T-cell (primary cell): ENCODE measurements at regions not wholly inside any gene's neighbourhood (a gene's known extent, or its start where the extent isn't known, plus 50 kb on each side); places are given as distances from the start of the nearest gene placed in this dataset.

Experiments used
- ATAC-seq, 4 experiments: fragments of 200-7000 bp in 3 of 4; fragments of 150-1000 bp in 1 of 4; cut with Tn5 transposase; replicated peaks in 1 of 4; 1 replicate in 3 of 4; 2 replicates in 1 of 4; pipeline ENCODE4 v1.10.0; 2021; ENCODE audit warnings: moderate library complexity in 3 of 4, mild to moderate bottlenecking in 2 of 4, moderate number of reproducible peaks in 1 of 4
- CTCF ChIA-PET, 2 donors: fragments of 300-600 bp; sonication (Branson Sonifier 250); formaldehyde crosslinking; loops; one replicate each; lab custom pipeline; 2022; ENCODE audit warnings: antibody characterized with exemption in 2 of 2; lab: Charles Lee
- POLR2A ChIA-PET, 2 donors: fragments of 300-600 bp; sonication (Branson Sonifier 250); formaldehyde crosslinking; loops; one replicate each; lab custom pipeline; 2022; ENCODE audit warnings: antibody characterized with exemption in 2 of 2; lab: Charles Lee
- DNase-seq, 35 experiments: peaks; one replicate each; pipeline versions ENCODE4 v3.0.0 to v3.0.0-alpha.2; 2013 to 2023
- H3K27ac ChIP-seq: one replicate; pipeline ENCODE4 v1.5.1; 2013; ENCODE audit warnings: low read length
- H3K27me3 ChIP-seq, 2 experiments: replicated peaks in 1 of 2; 1 replicate in 1 of 2; 2 replicates in 1 of 2; pipeline versions ENCODE4 v1.6.1 to v1.7.0; 2013; ENCODE audit warnings: low read length in 1 of 2, mixed read lengths in 1 of 2; ENCODE audit not compliant: control insufficient read depth in 2 of 2, insufficient read depth in 2 of 2; ENCODE audit errors: extremely low read depth in 1 of 2
- H3K36me3 ChIP-seq, 2 donors: 1 replicate in 1 of 2; 2 replicates in 1 of 2; pipeline versions ENCODE4 v1.6.1 to v1.7.0; 2013; ENCODE audit warnings: low read length in 1 of 2; ENCODE audit not compliant: control insufficient read depth in 2 of 2, insufficient read depth in 1 of 2; ENCODE audit errors: extremely low read depth in 1 of 2
- H3K4me1 ChIP-seq, 2 experiments: 1 replicate in 1 of 2; 2 replicates in 1 of 2; pipeline versions ENCODE4 v1.6.1 to v1.7.0; 2013; ENCODE audit warnings: low read length in 2 of 2, mixed read lengths in 1 of 2; ENCODE audit not compliant: insufficient read depth in 2 of 2, control insufficient read depth in 1 of 2; ENCODE audit errors: extremely low read depth in 1 of 2
- H3K4me3 ChIP-seq, 2 donors: 1 replicate in 1 of 2; 2 replicates in 1 of 2; pipeline versions ENCODE4 v1.5.1 to v1.7.0; 2013; ENCODE audit warnings: mild to moderate bottlenecking in 2 of 2, low read length in 1 of 2, moderate library complexity in 1 of 2; ENCODE audit not compliant: control insufficient read depth in 1 of 2; ENCODE audit errors: extremely low read depth in 1 of 2
- H3K9me3 ChIP-seq: 2 replicates; pipeline ENCODE4 v1.7.0; 2013
- H3K27ac Mint-ChIP-seq, 2 donors: one replicate each; pipeline ENCODE4 v1.8.0; 2020 to 2021; ENCODE audit warnings: mild to moderate bottlenecking in 2 of 2, mixed read lengths in 2 of 2
- H3K27me3 Mint-ChIP-seq, 2 donors: one replicate each; pipeline ENCODE4 v1.8.0; 2021 to 2022; ENCODE audit warnings: mixed read lengths in 2 of 2
- H3K36me3 Mint-ChIP-seq: one replicate; pipeline ENCODE4 v1.8.0; 2021; ENCODE audit warnings: mixed read lengths
- H3K4me1 Mint-ChIP-seq, 3 donors: one replicate each; pipeline ENCODE4 v1.8.0; 2020 to 2022; ENCODE audit warnings: mixed read lengths in 3 of 3, mild to moderate bottlenecking in 1 of 3
- H3K4me3 Mint-ChIP-seq, 3 donors: one replicate each; pipeline ENCODE4 v1.8.0; 2020 to 2022; ENCODE audit warnings: mild to moderate bottlenecking in 3 of 3, mixed read lengths in 3 of 3, moderate library complexity in 3 of 3
- H3K9me3 Mint-ChIP-seq, 3 donors: one replicate each; pipeline ENCODE4 v1.8.0; 2020 to 2022; ENCODE audit warnings: mixed read lengths in 3 of 3
- WGBS: methylation state at CpG from one replicate; pipeline ENCODE4 v1.1.5; 2013; ENCODE audit warnings: missing lambda C conversion rate; ENCODE audit not compliant: insufficient coverage; 5-methylcytosine and 5-hydroxymethylcytosine counted together

DNA sequence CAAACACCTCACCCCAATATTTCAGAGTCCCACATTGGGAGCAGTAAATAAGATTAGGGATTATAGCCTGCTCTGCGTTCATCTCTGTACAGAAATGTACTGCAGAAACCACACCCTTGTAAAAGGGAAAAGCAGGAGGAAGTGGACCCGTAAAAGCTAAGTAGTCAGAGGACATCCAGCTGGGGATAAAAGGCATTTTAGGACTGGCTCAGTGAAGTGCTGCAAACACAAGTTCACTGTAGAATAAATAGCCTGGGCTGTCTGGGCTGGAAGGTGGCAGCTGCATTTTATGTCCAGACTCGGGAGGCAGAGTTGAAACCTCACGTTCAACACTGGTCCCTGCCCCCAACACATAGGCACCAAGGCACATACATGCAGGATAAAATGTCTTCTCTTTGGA is 178.7 kb upstream of the FAT1 start:
- Histone ChIP-seq H3K4me3 (no peak overlapping the region), H3K27ac (no peak overlapping the region), H3K36me3 (no peaks in the 10 kb centered on the region), H3K4me1 (no peaks in the 10 kb centered on the region), H3K9me3 (no peaks in the 10 kb centered on the region), H3K27me3 (no peaks in the 10 kb centered on the region)
- H3K27me3 Mint-ChIP-seq = no peaks in the 10 kb centered on the region
- H3K4me1 Mint-ChIP-seq = no peaks in the 10 kb centered on the region
- H3K9me3 Mint-ChIP-seq = peaks cover 7 to 15% (median 14%) of the 10 kb centered on the region in 3 donors
- WGBS = no CpG with 5 or more reads among the region's 4 CpGs
- H3K4me3 Mint-ChIP-seq = no peak overlapping the region
- DNase-seq = no peak
- H3K36me3 Mint-ChIP-seq = no peaks in the 10 kb centered on the region
- CTCF ChIA-PET = no interaction called here
- no peak overlapping the region for H3K27ac Mint-ChIP-seq
- ATAC-seq = no peak
- POLR2A ChIA-PET = no interaction called here

DNA sequence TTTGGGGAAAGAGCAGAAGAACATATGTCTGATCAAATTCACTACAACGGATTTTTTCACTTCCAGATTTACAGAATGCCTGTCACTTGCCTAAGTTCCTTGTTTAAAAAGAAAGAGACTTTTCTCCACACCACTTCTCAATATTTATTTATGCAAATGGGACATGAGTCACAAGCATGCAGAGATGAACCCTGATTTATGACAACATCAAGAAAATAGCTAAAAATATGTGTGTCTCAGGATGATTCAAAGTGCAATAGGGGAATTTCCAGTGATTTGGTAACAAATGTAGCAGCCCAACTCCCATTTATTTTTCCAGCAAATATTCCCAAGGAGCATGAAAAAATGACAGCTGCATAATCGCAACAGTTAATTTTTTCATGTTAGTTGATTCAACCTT is 180.4 kb upstream of the FAT1 start:
- Histone ChIP-seq H3K27ac (no peak overlapping the region), H3K4me1 (no peaks in the 10 kb centered on the region), H3K4me3 (no peak overlapping the region), H3K9me3 (no peaks in the 10 kb centered on the region), H3K27me3 (no peaks in the 10 kb centered on the region), H3K36me3 (no peaks in the 10 kb centered on the region)
- H3K27me3 Mint-ChIP-seq = no peaks in the 10 kb centered on the region
- POLR2A ChIA-PET = no interaction called here
- no peak overlapping the region for H3K4me3 Mint-ChIP-seq
- H3K9me3 Mint-ChIP-seq = peaks cover 5 to 17% (median 7%) of the 10 kb centered on the region in 3 donors
- WGBS = no CpG with 5 or more reads among the region's 2 CpGs
- DNase-seq (no peak), ATAC-seq (no peak)
- CTCF ChIA-PET = no interaction called here
- H3K27ac Mint-ChIP-seq = no peak overlapping the region
- H3K4me1 Mint-ChIP-seq = no peaks in the 10 kb centered on the region
- no peaks in the 10 kb centered on the region for H3K36me3 Mint-ChIP-seq

DNA sequence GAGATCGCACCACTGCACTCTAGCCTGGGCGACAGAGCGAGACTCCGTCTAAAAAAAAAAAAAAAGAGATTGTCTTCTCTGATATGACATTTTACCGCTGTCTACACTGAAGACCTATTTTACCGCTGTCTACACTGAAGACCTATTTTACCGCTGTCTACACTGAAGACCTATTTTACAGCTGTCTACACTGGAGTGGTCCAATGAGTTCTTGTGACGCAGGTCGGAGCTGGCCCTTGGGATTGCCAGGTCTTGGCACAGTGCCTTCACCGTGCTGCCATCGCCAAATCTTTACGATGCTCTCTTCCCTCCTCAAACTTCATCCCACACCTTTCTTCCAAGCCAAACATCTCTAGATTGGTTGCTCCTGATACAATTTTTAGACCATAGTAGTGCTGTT is 183.1 kb upstream of the FAT1 start:
- ATAC-seq (no peak), DNase-seq (no peak)
- Histone ChIP-seq H3K36me3 (no peaks in the 10 kb centered on the region), H3K4me1 (no peaks in the 10 kb centered on the region), H3K27me3 (no peaks in the 10 kb centered on the region), H3K9me3 (no peaks in the 10 kb centered on the region), H3K4me3 (no peak overlapping the region), H3K27ac (no peak overlapping the region)
- no peaks in the 10 kb centered on the region for H3K27me3 Mint-ChIP-seq
- no peak overlapping the region for H3K27ac Mint-ChIP-seq
- ChIA-PET CTCF (no interaction called here), POLR2A (no interaction called here)
- no peaks in the 10 kb centered on the region for H3K4me1 Mint-ChIP-seq
- 89% methylated on average over 8 of the region's 12 CpGs for WGBS
- H3K4me3 Mint-ChIP-seq = no peak overlapping the region
- H3K36me3 Mint-ChIP-seq = no peaks in the 10 kb centered on the region
- H3K9me3 Mint-ChIP-seq = peaks cover 5 to 14% (median 7%) of the 10 kb centered on the region in 3 donors

DNA sequence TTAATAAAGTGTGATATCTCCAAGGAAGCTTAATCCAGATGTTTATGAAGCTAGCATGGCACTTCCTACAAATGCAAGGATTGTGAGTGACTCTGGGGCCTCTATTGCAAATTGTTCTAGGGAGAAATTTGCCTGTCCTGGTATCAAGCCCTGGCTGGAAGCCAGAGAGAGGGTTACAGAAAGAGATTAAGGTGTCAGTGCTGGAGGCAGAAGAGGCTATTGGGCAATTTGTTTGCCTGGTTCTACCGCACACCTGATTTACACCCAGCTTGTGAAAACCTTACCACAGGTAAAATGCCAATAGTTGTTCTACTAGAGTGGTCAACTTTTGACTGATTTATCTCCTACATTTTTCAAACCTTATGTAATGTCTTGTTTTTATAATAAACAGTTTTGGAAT is 186.7 kb upstream of the FAT1 start:
- ChIA-PET CTCF (no interaction called here), POLR2A (no interaction called here)
- H3K27ac Mint-ChIP-seq = no peak overlapping the region
- H3K9me3 ChIP-seq = no peaks in the 10 kb centered on the region
- H3K4me1 ChIP-seq = no peaks in the 10 kb centered on the region
- no peak overlapping the region for H3K4me3 ChIP-seq
- H3K4me3 Mint-ChIP-seq = no peak overlapping the region
- ATAC-seq = no peak
- H3K27me3 Mint-ChIP-seq = no peaks in the 10 kb centered on the region
- no CpG with 5 or more reads among the region's 1 CpG for WGBS
- DNase-seq = no peak
- no peak overlapping the region for H3K27ac ChIP-seq
- no peaks in the 10 kb centered on the region for H3K36me3 ChIP-seq
- no peaks in the 10 kb centered on the region for H3K27me3 ChIP-seq
- no peaks in the 10 kb centered on the region for H3K36me3 Mint-ChIP-seq
- H3K4me1 Mint-ChIP-seq = no peaks in the 10 kb centered on the region
- H3K9me3 Mint-ChIP-seq = peaks cover 4 to 18% (median 5%) of the 10 kb centered on the region in 3 donors

DNA sequence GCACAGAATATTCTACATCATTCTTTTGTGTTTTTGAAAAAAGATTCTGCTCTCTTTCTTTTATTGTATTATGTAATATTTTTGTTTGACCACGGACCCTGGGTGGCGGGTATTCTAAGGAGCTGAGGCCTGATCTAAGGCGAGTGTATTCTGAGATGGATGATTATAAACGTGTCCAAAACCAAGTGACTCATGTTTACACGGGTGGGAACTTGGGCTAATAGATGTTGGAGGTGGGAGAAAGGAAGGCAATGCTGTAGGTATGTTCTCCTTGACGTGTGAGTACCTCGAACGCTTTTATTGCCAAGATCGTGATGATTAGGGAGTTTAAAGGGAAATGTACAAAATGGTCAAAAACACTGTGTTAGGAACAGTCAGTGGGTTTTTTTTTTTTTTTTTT is 188.9 kb upstream of the FAT1 start:
- no peaks in the 10 kb centered on the region for H3K27me3 ChIP-seq
- H3K9me3 ChIP-seq = no peaks in the 10 kb centered on the region
- 59% methylated on average over 7 of the region's 9 CpGs for WGBS
- POLR2A ChIA-PET = no interaction called here
- H3K27ac ChIP-seq = no peak overlapping the region
- CTCF ChIA-PET = no interaction called here
- no peak overlapping the region for H3K4me3 ChIP-seq
- H3K27me3 Mint-ChIP-seq = no peaks in the 10 kb centered on the region
- H3K4me1 Mint-ChIP-seq = no peaks in the 10 kb centered on the region
- no peak for ATAC-seq
- H3K4me3 Mint-ChIP-seq = no peak overlapping the region
- no peaks in the 10 kb centered on the region for H3K36me3 ChIP-seq
- no peak overlapping the region for H3K27ac Mint-ChIP-seq
- no peaks in the 10 kb centered on the region for H3K4me1 ChIP-seq
- no peak for DNase-seq
- peaks cover under 1 to 10% (median 3%) of the 10 kb centered on the region in 3 donors for H3K9me3 Mint-ChIP-seq
- H3K36me3 Mint-ChIP-seq = no peaks in the 10 kb centered on the region

DNA sequence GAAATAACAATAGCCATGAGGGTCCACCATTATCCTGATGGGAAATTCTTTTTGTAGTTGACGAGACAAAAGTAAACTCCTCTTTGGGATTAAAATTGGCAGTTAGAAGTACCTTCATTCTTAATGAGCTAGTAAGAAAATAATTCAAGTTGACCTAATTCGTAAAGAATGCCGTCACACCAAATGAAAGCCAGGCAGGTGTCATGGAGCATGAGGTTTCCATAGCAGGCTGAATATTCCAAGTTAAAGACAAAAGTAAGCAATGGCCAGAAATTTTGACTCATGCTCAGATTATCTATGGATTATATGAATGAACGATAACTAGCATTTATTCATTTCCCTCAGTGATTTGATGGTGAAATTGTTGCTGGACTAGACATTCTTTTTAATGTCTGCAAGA is 192.2 kb upstream of the FAT1 start:
- ChIA-PET CTCF (no interaction called here), POLR2A (no interaction called here)
- no peak overlapping the region for H3K4me3 ChIP-seq
- Mint-ChIP-seq H3K27ac (no peak overlapping the region), H3K36me3 (no peaks in the 10 kb centered on the region), H3K27me3 (no peaks in the 10 kb centered on the region), H3K4me1 (no peaks in the 10 kb centered on the region), H3K9me3 (peaks cover 2 to 8% (median 4%) of the 10 kb centered on the region in 3 donors), H3K4me3 (no peak overlapping the region)
- no peaks in the 10 kb centered on the region for H3K36me3 ChIP-seq
- no peak overlapping the region for H3K27ac ChIP-seq
- no peaks in the 10 kb centered on the region for H3K9me3 ChIP-seq
- no peaks in the 10 kb centered on the region for H3K27me3 ChIP-seq
- H3K4me1 ChIP-seq = no peaks in the 10 kb centered on the region
- WGBS = 96% methylated on average over 3 of the region's 4 CpGs
- no peak for ATAC-seq
- no peak for DNase-seq

DNA sequence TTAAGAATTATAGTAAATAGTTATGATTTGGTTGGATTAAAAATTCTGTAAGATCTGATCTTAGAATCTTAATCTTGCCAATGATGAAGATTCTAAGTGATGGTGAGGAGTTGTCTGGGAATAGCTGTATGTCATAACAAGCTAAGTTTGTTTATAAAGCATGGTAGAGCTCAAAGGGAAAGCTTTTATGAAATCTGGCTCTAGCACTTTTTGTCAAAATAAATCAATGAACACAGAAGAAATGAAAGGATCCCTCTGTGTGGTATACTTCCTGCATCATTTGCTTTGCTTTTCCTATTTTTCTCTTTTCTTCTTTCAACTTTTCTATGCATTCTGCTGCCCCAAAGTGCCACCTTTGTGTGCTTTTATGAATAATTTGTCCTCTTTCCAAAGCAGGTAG is 193.5 kb upstream of the FAT1 start:
- Histone ChIP-seq H3K27me3 (no peaks in the 10 kb centered on the region), H3K4me1 (no peaks in the 10 kb centered on the region), H3K4me3 (no peak overlapping the region), H3K9me3 (no peaks in the 10 kb centered on the region), H3K27ac (no peak overlapping the region), H3K36me3 (no peaks in the 10 kb centered on the region)
- no peaks in the 10 kb centered on the region for H3K4me1 Mint-ChIP-seq
- CTCF ChIA-PET = no interaction called here
- POLR2A ChIA-PET = no interaction called here
- H3K36me3 Mint-ChIP-seq = no peaks in the 10 kb centered on the region
- no peak overlapping the region for H3K4me3 Mint-ChIP-seq
- H3K27me3 Mint-ChIP-seq = no peaks in the 10 kb centered on the region
- ATAC-seq = no peak
- peaks cover 2 to 8% (median 4%) of the 10 kb centered on the region in 3 donors for H3K9me3 Mint-ChIP-seq
- DNase-seq = no peak
- H3K27ac Mint-ChIP-seq = no peak overlapping the region
